ENCODE measurements at regions not wholly inside any gene's neighbourhood (a gene's known extent, or its start where the extent isn't known, plus 50 kb on each side); places are given as distances from the start of the nearest gene placed in this dataset.
"Not testable (repeated sequence)": the region's sequence is repeated elsewhere in the genome, so short reads cannot be mapped to it uniquely, and the experiment has no call there.

GRCh38 chr2:8249141-8249540 is 432.7 kb upstream of the ID2 start:
- TF ChIP-seq, protein P1, sequence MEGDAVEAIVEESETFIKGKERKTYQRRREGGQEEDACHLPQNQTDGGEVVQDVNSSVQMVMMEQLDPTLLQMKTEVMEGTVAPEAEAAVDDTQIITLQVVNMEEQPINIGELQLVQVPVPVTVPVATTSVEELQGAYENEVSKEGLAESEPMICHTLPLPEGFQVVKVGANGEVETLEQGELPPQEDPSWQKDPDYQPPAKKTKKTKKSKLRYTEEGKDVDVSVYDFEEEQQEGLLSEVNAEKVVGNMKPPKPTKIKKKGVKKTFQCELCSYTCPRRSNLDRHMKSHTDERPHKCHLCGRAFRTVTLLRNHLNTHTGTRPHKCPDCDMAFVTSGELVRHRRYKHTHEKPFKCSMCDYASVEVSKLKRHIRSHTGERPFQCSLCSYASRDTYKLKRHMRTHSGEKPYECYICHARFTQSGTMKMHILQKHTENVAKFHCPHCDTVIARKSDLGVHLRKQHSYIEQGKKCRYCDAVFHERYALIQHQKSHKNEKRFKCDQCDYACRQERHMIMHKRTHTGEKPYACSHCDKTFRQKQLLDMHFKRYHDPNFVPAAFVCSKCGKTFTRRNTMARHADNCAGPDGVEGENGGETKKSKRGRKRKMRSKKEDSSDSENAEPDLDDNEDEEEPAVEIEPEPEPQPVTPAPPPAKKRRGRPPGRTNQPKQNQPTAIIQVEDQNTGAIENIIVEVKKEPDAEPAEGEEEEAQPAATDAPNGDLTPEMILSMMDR (IDR thresholded peaks at IDR 0.05; ENCODE audit: insufficient read depth, low read length, missing control alignments) = no peak
- DNase-seq (ENCODE audit: low read depth, low spot score) = no peak
- POLR2A ChIA-PET = no interaction called here
- H3K4me3 ChIP-seq (ENCODE audit: low read depth, low read length) = no peak overlapping the region
- CTCF ChIA-PET = no interaction called here

DNA sequence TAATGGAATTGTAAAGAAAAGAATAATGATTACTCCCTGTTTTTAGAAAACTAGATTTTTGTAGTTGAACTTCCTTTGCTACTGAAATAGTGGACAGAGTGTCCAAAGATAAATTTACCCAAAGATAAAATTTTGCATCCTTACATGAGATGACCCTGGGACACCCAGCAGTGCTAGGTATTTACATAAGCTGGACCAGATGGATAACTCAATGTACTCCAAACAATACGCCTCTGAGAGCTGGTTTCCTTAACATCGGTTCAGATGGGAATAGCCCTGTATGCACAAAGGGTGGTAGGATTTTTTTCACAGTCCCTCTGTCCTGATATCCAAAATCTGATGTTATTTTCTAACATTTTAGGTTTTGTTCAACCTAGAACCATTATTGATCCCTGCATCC is 432.1 kb upstream of the ID2 start:
- ChIA-PET CTCF (no interaction called here), POLR2A (no interaction called here)
- H3K4me3 ChIP-seq (ENCODE audit: low read depth, low read length) = no peak overlapping the region
- DNase-seq (ENCODE audit: low read depth, low spot score) = no peak
- TF ChIP-seq, protein P1 (IDR thresholded peaks at IDR 0.05; ENCODE audit: insufficient read depth, low read length, missing control alignments) = no peak

- H3K4me3 ChIP-seq (ENCODE audit: low read depth, low read length); DNase-seq (ENCODE audit: low read depth, low spot score); CTCF ChIA-PET; POLR2A ChIA-PET: not testable (repeated sequence)
Observed at GRCh38 chr2:8250290-8250689, 431.6 kb upstream of the ID2 start.

GRCh38 chr2:8251291-8251690 is 430.6 kb upstream of the ID2 start:
- ChIA-PET CTCF (no interaction called here), POLR2A (no interaction called here)
- H3K4me3 ChIP-seq (ENCODE audit: low read depth, low read length) = no peak overlapping the region
- TF ChIP-seq, protein P1 (IDR thresholded peaks at IDR 0.05; ENCODE audit: insufficient read depth, low read length, missing control alignments) = no peak
- DNase-seq (ENCODE audit: low read depth, low spot score) = no peak

GRCh38 chr2:8251856-8252255 is 430.0 kb upstream of the ID2 start:
- TF ChIP-seq, protein P1 (IDR thresholded peaks at IDR 0.05; ENCODE audit: insufficient read depth, low read length, missing control alignments) = no peak
- DNase-seq (ENCODE audit: low read depth, low spot score) = no peak
- ChIA-PET CTCF (no interaction called here), POLR2A (no interaction called here)
- H3K4me3 ChIP-seq (ENCODE audit: low read depth, low read length) = no peak overlapping the region

- DNase-seq (ENCODE audit: low read depth, low spot score) = no peak
- no peak overlapping the region for H3K4me3 ChIP-seq (ENCODE audit: low read depth, low read length)
- TF ChIP-seq, protein P1 (IDR thresholded peaks at IDR 0.05; ENCODE audit: insufficient read depth, low read length, missing control alignments) = no peak
- CTCF ChIA-PET = no interaction called here
- POLR2A ChIA-PET = no interaction called here
Observed at GRCh38 chr2:8252997-8253694, 428.7 kb upstream of the ID2 start.

- DNase-seq (ENCODE audit: low read depth, low spot score) = no peak
- no peak overlapping the region for H3K4me3 ChIP-seq (ENCODE audit: low read depth, low read length)
- ChIA-PET POLR2A (no interaction called here), CTCF (no interaction called here)
- TF ChIP-seq, protein P1 (IDR thresholded peaks at IDR 0.05; ENCODE audit: insufficient read depth, low read length, missing control alignments) = no peak
Observed at GRCh38 chr2:8253781-8254180, 428.1 kb upstream of the ID2 start.

- CTCF ChIA-PET; POLR2A ChIA-PET; H3K4me3 ChIP-seq (ENCODE audit: low read depth, low read length); DNase-seq (ENCODE audit: low read depth, low spot score): not testable (repeated sequence)
Observed at GRCh38 chr2:8254214-8254613, 427.6 kb upstream of the ID2 start.
